WTC11 (cell line): ENCODE measurements at regions not wholly inside any gene's neighbourhood (a gene's known extent, or its start where the extent isn't known, plus 50 kb on each side); places are given as distances from the start of the nearest gene placed in this dataset.

ENCODE experiments used
- ATAC-seq: fragments of 200-7000 bp; cut with Tn5 transposase; 2 replicates; pipeline ENCODE4 v1.10.0; 2021; ENCODE audit warnings: mild to moderate bottlenecking, moderate library complexity
- CTCF ChIA-PET: fragments of 300-600 bp; sonication (Branson Sonifier 250); formaldehyde crosslinking; loops from one replicate; lab custom pipeline; 2021; ENCODE audit warnings: antibody characterized with exemption; lab: Charles Lee
- POLR2A ChIA-PET: fragments of 350-600 bp; sonication (Branson Sonifier 250); formaldehyde crosslinking; loops from one replicate; lab custom pipeline; 2021; ENCODE audit warnings: antibody characterized with exemption; lab: Charles Lee
- DNase-seq: peaks from one replicate; pipeline ENCODE4 v3.0.0; 2021; ENCODE audit warnings: low spot score
- H3K27ac Mint-ChIP-seq: 2 replicates; pipeline ENCODE4 v1.8.0; 2021; ENCODE audit warnings: mixed read lengths
- H3K27me3 Mint-ChIP-seq: 2 replicates; pipeline ENCODE4 v1.8.0; 2021; ENCODE audit warnings: low read depth, mild to moderate bottlenecking, moderate library complexity, mixed read lengths
- H3K36me3 Mint-ChIP-seq: 2 replicates; pipeline ENCODE4 v1.8.0; 2021; ENCODE audit warnings: mixed read lengths
- H3K4me1 Mint-ChIP-seq: 2 replicates; pipeline ENCODE4 v1.8.0; 2022; ENCODE audit warnings: mixed read lengths
- H3K4me3 Mint-ChIP-seq: 2 replicates; pipeline ENCODE4 v1.8.0; 2021; ENCODE audit warnings: mild to moderate bottlenecking, moderate library complexity, mixed read lengths
- H3K9me3 Mint-ChIP-seq: 2 replicates; pipeline ENCODE4 v1.8.0; 2021; ENCODE audit warnings: mixed read lengths
- EMX1 ChIP-seq: fragments of 250-450 bp; sonication (Bioruptor Pico); IDR thresholded peaks from 2 replicates; pipeline ENCODE4 v1.8.0; 2021; ENCODE audit warnings: mild to moderate bottlenecking
- ETV6 ChIP-seq: sonication (generic); formaldehyde crosslinking; IDR thresholded peaks from 2 replicates; pipeline ENCODE4 v1.8.1; 2022; ENCODE audit warnings: mild to moderate bottlenecking, missing genetic modification reagents
- FOXK1 ChIP-seq: sonication (generic); formaldehyde crosslinking; IDR thresholded peaks from 2 replicates; pipeline ENCODE4 v1.8.0; 2022; ENCODE audit warnings: mild to moderate bottlenecking, moderate library complexity, missing genetic modification reagents
- HMGA2 ChIP-seq: fragments of 250-450 bp; sonication (Bioruptor Pico); IDR thresholded peaks from 2 replicates; pipeline ENCODE4 v1.4.0; 2021; ENCODE audit warnings: mild to moderate bottlenecking, moderate library complexity
- HMGXB4 ChIP-seq: sonication (generic); formaldehyde crosslinking; IDR thresholded peaks from 2 replicates; pipeline ENCODE4 v1.8.1; 2023; ENCODE audit warnings: mild to moderate bottlenecking, moderate library complexity, missing genetic modification reagents
- NR1H2 ChIP-seq: sonication (generic); formaldehyde crosslinking; IDR thresholded peaks from 2 replicates; pipeline ENCODE4 v1.9.0; 2021; ENCODE audit warnings: mild to moderate bottlenecking, moderate library complexity, missing genetic modification reagents
- NR2C2 ChIP-seq: sonication (generic); formaldehyde crosslinking; IDR thresholded peaks from 2 replicates; pipeline ENCODE4 v1.8.0; 2022; ENCODE audit warnings: mild to moderate bottlenecking, missing genetic modification reagents
- OVOL2 ChIP-seq: fragments of 250-450 bp; sonication (Bioruptor Pico); IDR thresholded peaks from 2 replicates; pipeline ENCODE4 v1.9.0; 2021; ENCODE audit warnings: mild to moderate bottlenecking, borderline replicate concordance
- PRDM15 ChIP-seq: sonication (generic); formaldehyde crosslinking; IDR thresholded peaks from 2 replicates; pipeline ENCODE4 v1.8.0; 2022; ENCODE audit warnings: missing genetic modification reagents
- ZBTB43 ChIP-seq: sonication (generic); formaldehyde crosslinking; IDR thresholded peaks from 2 replicates; pipeline ENCODE4 v1.8.1; 2023; ENCODE audit warnings: mild to moderate bottlenecking, missing genetic modification reagents
- ZNF232 ChIP-seq: sonication (generic); formaldehyde crosslinking; IDR thresholded peaks from 2 replicates; pipeline ENCODE4 v1.8.0; 2022; ENCODE audit warnings: mild to moderate bottlenecking, missing genetic modification reagents
- ZNF263 ChIP-seq: sonication (generic); formaldehyde crosslinking; IDR thresholded peaks from 2 replicates; pipeline ENCODE4 v1.8.1; 2022; ENCODE audit warnings: low read depth, mild to moderate bottlenecking, moderate library complexity, missing genetic modification reagents
- ZNF671 ChIP-seq: fragments of 250-450 bp; sonication (Bioruptor Pico); IDR thresholded peaks from 2 replicates; pipeline ENCODE4 v1.8.0; 2021; ENCODE audit warnings: mild to moderate bottlenecking
- TF ChIP-seq, protein P1 (sequence below): sonication (generic); formaldehyde crosslinking; IDR thresholded peaks from 2 replicates; pipeline ENCODE4 v1.8.0; 2022; ENCODE audit warnings: mild to moderate bottlenecking, missing genetic modification reagents
- TF ChIP-seq, protein P2 (sequence below): fragments of 250-450 bp; sonication (Bioruptor Pico); IDR thresholded peaks from 2 replicates; pipeline ENCODE4 v1.9.0; 2021; ENCODE audit warnings: mild to moderate bottlenecking

- no peaks in the 10 kb centered on the region for H3K27me3 Mint-ChIP-seq
- ATAC-seq (no peak), DNase-seq (no peak)
- no peak overlapping the region for H3K4me3 Mint-ChIP-seq
- TF ChIP-seq HMGA2 (CRISPR knock-in tag) (no peak), ZNF263 (CRISPR knock-in tag) (no peak), ETV6 (CRISPR knock-in tag) (no peak), ZNF232 (CRISPR knock-in tag) (no peak), FOXK1 (CRISPR knock-in tag) (no peak), PRDM15 (CRISPR knock-in tag) (no peak), ZBTB43 (CRISPR knock-in tag) (no peak), ZNF671 (CRISPR knock-in tag) (no peak), HMGXB4 (no peak)
- TF ChIP-seq, protein P1, sequence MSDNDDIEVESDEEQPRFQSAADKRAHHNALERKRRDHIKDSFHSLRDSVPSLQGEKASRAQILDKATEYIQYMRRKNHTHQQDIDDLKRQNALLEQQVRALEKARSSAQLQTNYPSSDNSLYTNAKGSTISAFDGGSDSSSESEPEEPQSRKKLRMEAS = no peak
- peaks cover 3% of the 10 kb centered on the region; the same call in 1 of the 2 replicates for H3K9me3 Mint-ChIP-seq
- H3K36me3 Mint-ChIP-seq = no peaks in the 10 kb centered on the region
- H3K4me1 Mint-ChIP-seq = peaks cover 14% of the 10 kb centered on the region
- H3K27ac Mint-ChIP-seq = no peak overlapping the region
- ChIA-PET POLR2A (no interaction called here), CTCF (no interaction called here)
Observed at GRCh38 chr5:121735618-121736017, 116.1 kb upstream of the FTMT start.

- POLR2A ChIA-PET = no interaction called here
- ATAC-seq (no peak), DNase-seq (no peak)
- H3K27me3 Mint-ChIP-seq = no peaks in the 10 kb centered on the region
- H3K4me1 Mint-ChIP-seq = peaks cover 14% of the 10 kb centered on the region
- CTCF ChIA-PET = no interaction called here
- H3K9me3 Mint-ChIP-seq = peaks cover 3% of the 10 kb centered on the region; the same call in 1 of the 2 replicates
- TF ChIP-seq, protein P2, sequence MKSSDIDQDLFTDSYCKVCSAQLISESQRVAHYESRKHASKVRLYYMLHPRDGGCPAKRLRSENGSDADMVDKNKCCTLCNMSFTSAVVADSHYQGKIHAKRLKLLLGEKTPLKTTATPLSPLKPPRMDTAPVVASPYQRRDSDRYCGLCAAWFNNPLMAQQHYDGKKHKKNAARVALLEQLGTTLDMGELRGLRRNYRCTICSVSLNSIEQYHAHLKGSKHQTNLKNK (CRISPR knock-in tag) = no peak
- no peak for TF ChIP-seq NR2C2 (CRISPR knock-in tag)
- H3K4me3 Mint-ChIP-seq = no peak overlapping the region
- H3K27ac Mint-ChIP-seq = no peak overlapping the region
- no peaks in the 10 kb centered on the region for H3K36me3 Mint-ChIP-seq
Observed at GRCh38 chr5:121737120-121737519, 114.6 kb upstream of the FTMT start.

DNA sequence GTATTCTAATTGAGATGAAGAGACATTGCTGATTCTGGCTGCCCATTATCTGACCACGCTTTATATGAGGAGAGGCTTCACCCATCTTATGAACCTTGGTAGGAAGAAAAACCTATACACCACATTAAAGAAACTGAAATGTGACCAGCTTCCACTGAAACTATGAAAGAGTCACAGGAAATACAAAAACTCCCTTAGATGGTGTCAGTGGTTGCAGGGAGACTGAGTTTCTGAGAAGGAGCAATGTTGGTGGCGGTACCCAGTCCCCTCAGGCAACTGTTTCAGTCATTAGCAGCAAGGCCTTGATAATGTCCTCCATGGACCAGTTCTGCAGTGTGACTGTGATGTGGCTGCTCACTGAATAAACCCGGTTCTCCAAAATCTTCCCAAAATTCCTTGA, 110.5 kb upstream of the FTMT start:
- no peak for ATAC-seq
- DNase-seq = no peak
- ChIA-PET POLR2A (no interaction called here), CTCF (no interaction called here)
- TF ChIP-seq OVOL2 (CRISPR knock-in tag) (no peak), NR1H2 (CRISPR knock-in tag) (no peak), HMGXB4 (no peak), EMX1 (CRISPR knock-in tag) (no peak)
- no peaks in the 10 kb centered on the region for H3K27me3 Mint-ChIP-seq
- H3K4me1 Mint-ChIP-seq = peaks cover 4% of the 10 kb centered on the region; the same call in 1 of the 2 replicates
- peaks cover 3% of the 10 kb centered on the region; the same call in 1 of the 2 replicates for H3K9me3 Mint-ChIP-seq
- H3K4me3 Mint-ChIP-seq = no peak overlapping the region
- no peak overlapping the region for H3K27ac Mint-ChIP-seq
- H3K36me3 Mint-ChIP-seq = no peaks in the 10 kb centered on the region
